ENCODE measurements at regions not wholly inside any gene's neighbourhood (a gene's known extent, or its start where the extent isn't known, plus 50 kb on each side); places are given as distances from the start of the nearest gene placed in this dataset.

GRCh38 chr10:37584643-37585042 is 272.8 kb downstream of the ZNF248 start:
- DNase-seq (ENCODE audit: low read depth, low spot score) (no peak), FAIRE-seq (no peak), ATAC-seq (no peak)
- TF ChIP-seq RBBP5 (conservative IDR thresholded peaks at IDR 0.05) (no peak), TAF1 (IDR thresholded peaks at IDR 0.05; ENCODE audit: borderline replicate concordance, low read depth, low read length) (no peak), YBX1 (IDR thresholded peaks at IDR 0.05) (no peak), GATAD2B (conservative IDR thresholded peaks at IDR 0.05; ENCODE audit: low read depth) (no peak), SMAD1 (IDR thresholded peaks at IDR 0.05; ENCODE audit: low read depth, partially characterized antibody) (no peak), CEBPB (IDR thresholded peaks at IDR 0.05; ENCODE audit: borderline replicate concordance in 1 of 2, low read depth in 2 of 2, low read length in 2 of 2) (no peak), ATF7 (IDR thresholded peaks at IDR 0.05; ENCODE audit: low read depth) (no peak), ZNF274 (IDR thresholded peaks at IDR 0.05; ENCODE audit: insufficient read depth, insufficient read length) (no peak), PBX3 (IDR thresholded peaks at IDR 0.05; ENCODE audit: insufficient replicate concordance, low read depth, low read length) (no peak), ZBED1 (IDR thresholded peaks at IDR 0.05; ENCODE audit: borderline replicate concordance) (no peak), SIN3A (IDR thresholded peaks at IDR 0.05; ENCODE audit: low read depth, low read length) (no peak), HDAC2 (IDR thresholded peaks at IDR 0.05) (no peak), CHD4 (IDR thresholded peaks at IDR 0.05) (no peak), NRF1 (conservative IDR thresholded peaks at IDR 0.05; ENCODE audit: low read depth, low read length) (no peak), NFXL1 (IDR thresholded peaks at IDR 0.05; ENCODE audit: borderline replicate concordance) (no peak)
- H3K4me1 ChIP-seq (ENCODE audit: control insufficient read depth, insufficient read depth, low read length) = no peaks in the 10 kb centered on the region
- H3K9me3 ChIP-seq (replicated peaks; ENCODE audit: control insufficient read depth, insufficient read depth, low read length) = no peaks in the 10 kb centered on the region
- no peaks in the 10 kb centered on the region for H3K36me3 ChIP-seq (ENCODE audit: control insufficient read depth in 2 of 2, insufficient read depth in 2 of 2, low read length in 1 of 2)
- H3K79me2 ChIP-seq (ENCODE audit: control insufficient read depth, insufficient read depth, low read length) = no peaks in the 10 kb centered on the region
- POLR2A ChIA-PET = no interaction called here
- intact Hi-C loops (cut with micrococcal nuclease; ENCODE audit: unreplicated experiment) = loop anchor here (5.0 kb wide), 1 partner anchor 1187 kb away; no protein-coding TSS in a partner anchor
- no peak overlapping the region for H3K9ac ChIP-seq (ENCODE audit: control insufficient read depth, insufficient read depth, low read length)
- in situ Hi-C loops (cut with MboI) = loop anchor here (5.0 to 25.0 kb wide), 2 partner anchors 103 to 1187 kb away; no protein-coding TSS in a partner anchor
- no TSS peak for BruUV-seq (replicated peaks)
- CTCF ChIA-PET = no interaction called here
- no peak overlapping the region for H3K4me2 ChIP-seq (ENCODE audit: control insufficient read depth, insufficient read depth)
- no peak overlapping the region for H2AFZ ChIP-seq (ENCODE audit: control insufficient read depth, low read depth, low read length)
- no peak overlapping the region for H3K4me3 ChIP-seq
- RAD21 ChIA-PET (ENCODE audit: unreplicated experiment) = no interaction called here
- H4K20me1 ChIP-seq (ENCODE audit: control insufficient read depth, insufficient read depth) = no peaks in the 10 kb centered on the region
- SMC1A ChIA-PET (ENCODE audit: uncharacterized antibody, unreplicated experiment) = no interaction called here
- H3K27me3 ChIP-seq (replicated peaks in 1 of 2; ENCODE audit: control insufficient read depth in 2 of 2, insufficient read depth in 2 of 2, low read length in 1 of 2) = no peaks in the 10 kb centered on the region
- H3K27ac ChIP-seq (ENCODE audit: control insufficient read depth, insufficient read depth) = no peak overlapping the region
- 5% methylated on average over 4 of the region's 4 CpGs for WGBS (ENCODE audit: insufficient coverage, insufficient replicate concordance, low lambda C conversion rate, missing lambda C conversion rate)

Measured in GM12878 (cell line).